ENCODE measurements at regions not wholly inside any gene's neighbourhood (a gene's known extent, or its start where the extent isn't known, plus 50 kb on each side); places are given as distances from the start of the nearest gene placed in this dataset.
A peak's percentile ranks its signal among the peaks of the same experiment; 100 is the strongest.

DNA sequence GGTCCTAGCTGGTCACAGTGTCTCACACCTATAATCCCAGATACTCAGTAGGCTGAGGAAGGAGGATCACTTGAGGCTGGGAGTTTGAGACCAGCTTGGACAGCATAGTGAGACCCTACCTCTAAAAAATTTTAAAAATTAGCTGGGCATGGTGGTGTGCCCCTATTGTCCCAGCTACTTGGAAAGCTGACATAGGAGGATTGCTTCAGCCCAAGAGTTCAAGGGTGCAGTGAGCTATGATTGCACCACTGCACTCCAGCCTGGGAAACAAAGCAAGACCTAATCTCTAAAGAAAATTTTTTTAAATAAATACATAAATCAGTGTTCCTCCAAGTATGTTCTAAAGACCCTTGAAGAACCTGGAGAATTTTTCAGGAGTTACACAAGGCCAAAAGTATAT is 50.6 kb upstream of the GNAO1 start:
- DNase-seq (ENCODE audit: low spot score): no peak

DNA sequence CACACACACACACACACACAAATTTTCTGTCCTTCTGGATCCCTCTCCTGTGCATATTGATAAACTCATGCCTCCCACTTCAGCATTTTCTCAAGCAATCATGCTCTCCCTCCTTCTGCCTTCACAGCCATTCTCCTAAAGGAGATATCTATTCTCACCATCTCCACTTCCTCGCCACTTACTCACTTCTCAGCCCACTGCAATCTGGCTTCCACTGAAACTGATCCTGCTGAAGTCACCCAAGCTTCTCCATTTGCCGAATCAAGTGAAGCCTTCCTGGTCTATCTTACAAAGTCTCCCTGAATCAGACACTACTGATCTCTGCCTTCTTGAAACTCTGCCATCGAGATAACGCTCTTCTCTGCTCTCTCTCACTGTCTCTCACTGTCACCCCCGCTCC is 54.0 kb upstream of the GNAO1 start:
- no peak for DNase-seq (ENCODE audit: low spot score)

DNA sequence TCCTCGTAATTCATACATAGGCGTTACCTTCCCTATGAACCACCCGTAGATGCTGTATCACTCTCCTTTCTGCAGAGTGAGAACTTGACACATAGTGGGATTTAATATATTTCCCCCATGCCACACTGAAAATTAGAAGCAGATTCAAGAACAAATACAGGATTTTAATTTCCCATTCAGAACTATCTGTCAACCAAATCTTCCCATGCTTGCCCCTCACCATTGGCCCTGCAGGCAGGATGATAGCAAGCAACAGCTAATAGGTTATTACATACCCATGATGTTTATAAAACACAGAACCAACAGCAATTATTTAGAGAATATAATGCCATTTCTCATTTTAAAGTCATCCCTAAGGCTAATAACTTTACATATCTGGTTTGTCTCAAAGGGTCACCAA is 55.0 kb upstream of the GNAO1 start:
- no peak for DNase-seq (ENCODE audit: low spot score)

DNA sequence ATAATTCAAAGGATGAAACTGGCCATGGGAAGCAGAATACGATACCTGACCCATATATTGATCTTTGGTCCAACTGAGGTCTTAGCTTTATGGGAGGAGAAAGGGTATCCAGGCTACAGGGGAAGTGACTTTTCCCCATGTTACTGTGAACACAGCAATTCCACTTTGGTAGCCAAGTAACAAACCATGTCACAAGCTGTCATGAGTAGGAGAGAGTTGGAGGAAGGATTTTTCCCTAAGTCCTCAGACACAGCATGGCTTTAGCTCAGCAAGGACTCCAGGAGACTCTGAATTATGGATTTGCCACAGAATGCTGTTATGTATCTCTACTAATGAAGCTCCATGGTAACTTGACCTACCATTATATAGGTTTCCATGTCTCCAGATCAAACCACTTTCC is 56.5 kb upstream of the GNAO1 start:
- no peak for DNase-seq (ENCODE audit: low spot score)

DNA sequence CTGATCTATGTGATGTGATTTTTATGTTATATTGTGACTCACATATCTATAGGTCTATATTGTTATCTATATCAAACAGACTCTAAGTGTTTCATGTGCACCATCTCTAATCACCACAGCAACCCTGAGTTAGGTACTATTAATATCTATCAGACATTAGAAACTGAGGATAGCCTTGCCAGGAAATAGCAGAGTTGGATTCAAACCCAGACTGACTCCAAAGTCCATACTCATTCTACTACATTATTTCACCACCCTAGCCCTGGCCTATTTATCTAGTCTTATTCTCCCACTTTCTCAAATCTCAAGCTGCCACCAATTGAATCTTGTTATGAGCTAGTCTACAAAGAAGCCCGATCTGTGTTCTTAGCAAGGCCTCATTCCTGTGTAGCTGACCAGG is 65.4 kb upstream of the GNAO1 start:
- no peak for DNase-seq (ENCODE audit: low spot score)

DNA sequence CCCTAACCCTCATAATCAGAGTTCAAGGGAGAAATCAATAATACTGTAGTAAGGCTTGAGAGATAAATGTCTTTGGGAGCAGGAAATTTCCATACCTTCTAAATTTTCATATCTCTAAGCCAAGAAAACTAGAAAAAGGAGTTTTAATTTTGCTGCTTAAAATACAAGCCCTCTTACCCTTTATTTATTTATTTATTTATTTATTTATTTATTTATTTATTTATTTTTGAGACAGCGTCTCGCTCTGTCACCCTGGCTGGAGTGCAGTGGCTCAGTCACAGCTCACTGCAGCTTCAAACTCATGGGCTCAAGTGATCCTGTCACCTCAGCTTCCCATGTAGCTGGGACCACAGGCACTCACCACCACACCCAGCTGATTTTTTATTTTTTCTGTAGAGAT is 69.0 kb upstream of the GNAO1 start:
- DNase-seq (ENCODE audit: low spot score): no peak

DNA sequence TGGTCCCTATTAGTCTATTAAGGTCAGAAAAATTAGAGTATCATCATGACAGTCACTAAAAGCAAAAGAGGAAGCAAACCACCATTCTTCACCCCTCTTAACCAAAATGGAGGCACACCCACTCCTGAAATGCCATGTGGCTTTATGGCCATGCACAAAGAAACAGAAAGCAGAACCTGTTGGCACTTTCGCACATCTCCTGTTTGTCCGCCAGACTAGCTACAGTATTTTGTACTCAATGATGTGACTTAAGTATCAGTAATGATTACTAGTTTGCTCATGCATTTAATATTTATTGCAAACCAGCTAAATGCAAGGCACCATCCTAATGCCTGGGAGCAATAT is 70.2 kb upstream of the GNAO1 start:
- no peak for DNase-seq (ENCODE audit: low spot score)

DNA sequence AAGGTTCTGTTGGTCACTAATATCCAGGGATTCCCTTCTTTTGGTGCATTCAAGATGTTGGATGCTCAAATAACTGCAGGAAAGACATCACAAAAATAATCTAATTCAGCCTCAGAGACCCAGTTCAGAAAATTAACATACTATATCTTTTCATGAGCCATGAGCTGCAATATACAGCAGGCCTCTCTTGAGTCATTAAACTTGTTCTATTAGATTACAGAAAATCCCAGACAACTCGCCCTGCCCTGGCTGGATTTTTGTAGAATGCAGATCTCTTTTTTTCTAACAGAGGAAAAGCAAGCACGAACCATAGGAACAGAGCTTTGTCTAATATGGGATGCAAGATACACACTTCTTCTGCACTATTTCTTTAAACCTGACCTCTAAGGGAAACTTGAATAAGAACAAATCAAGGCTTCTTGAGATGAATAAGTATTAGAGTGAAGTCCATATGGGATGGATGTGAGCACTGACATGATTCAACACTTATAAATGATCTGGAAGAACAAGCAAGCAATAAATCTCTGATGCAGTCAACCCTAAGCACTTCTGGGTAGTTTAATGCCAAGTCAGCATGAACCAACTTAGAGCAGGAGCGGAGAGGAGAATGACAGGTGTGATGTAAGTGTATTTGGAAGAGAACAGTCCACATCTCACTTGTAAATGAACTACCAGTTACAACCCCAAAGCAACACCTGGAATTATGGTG is 70.7 kb upstream of the GNAO1 start:
- no peak for DNase-seq (ENCODE audit: low spot score)

DNA sequence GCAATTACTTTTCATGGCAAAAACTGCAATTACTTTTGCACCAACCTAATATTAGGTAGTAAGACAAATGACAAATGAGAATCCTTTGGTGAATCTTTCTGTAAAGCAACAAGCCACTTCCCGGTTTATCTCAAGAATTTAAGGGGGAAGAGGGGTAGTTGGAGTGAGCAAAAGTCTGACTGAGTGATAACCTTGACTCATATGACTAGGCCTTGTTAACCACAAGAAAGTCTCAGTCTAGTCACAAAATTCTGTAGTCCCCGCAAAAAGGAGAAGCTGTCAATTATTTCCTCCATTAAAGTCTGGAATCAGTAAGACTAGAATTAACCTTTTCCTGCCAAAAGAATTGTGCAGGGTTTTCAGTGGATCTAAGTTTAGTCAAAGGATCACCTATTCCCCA is 72.2 kb upstream of the GNAO1 start:
- no peak for DNase-seq (ENCODE audit: low spot score)

DNA sequence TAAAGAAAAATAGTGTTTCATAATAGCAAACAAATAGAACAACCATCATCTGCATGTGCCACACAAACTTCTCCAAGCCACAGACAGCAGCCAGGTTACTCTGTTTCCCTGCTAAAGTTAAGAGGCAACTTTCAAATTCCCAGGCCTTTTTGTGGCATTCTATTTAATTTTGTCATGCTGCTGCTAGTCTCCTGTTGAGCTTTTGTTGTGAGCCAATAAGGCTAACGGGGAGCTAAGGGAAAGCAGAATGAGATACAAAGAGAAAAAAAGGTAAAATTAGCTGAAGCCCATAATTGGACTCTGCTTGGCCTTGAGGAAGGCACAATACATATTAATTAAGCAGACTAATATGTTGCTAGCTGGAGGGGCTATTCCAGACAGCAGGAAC is 74.7 kb upstream of the GNAO1 start:
- no peak for DNase-seq (ENCODE audit: low spot score)

DNA sequence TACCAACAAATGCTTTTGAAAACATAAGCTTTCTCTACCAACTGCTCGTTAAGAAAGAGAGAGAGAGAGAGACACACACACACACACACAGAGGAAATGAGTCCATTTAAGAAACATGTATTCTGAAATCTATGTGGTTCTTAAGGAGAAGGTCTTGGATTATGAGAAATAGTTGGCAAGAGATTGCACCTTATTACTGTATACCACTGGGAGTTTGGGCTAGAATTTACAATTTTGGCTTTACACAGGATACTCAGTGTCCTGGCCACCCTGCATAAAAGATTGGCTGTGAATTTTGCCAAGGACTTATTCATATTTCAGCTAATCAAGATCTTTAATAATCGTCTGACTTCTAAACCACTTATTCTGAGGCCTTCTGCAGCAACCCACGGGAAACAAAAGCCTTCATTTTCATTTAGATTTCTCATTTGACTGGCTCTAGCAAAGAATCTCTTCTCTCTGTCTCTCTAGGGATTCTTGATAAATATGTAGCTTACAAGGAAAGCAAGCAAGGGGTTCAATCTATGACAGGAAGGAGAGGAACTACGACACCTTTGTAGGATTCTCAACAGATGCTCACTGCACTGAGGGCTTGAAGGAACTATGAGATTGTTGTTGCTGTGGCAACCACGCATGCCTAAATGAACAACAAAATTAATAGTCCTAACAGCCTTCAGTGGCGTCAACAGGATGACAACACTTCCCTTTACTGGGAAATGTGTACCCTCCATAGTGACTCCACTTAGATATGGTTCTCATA is 75.3 kb upstream of the GNAO1 start:
- no peak for DNase-seq (ENCODE audit: low spot score)

DNA sequence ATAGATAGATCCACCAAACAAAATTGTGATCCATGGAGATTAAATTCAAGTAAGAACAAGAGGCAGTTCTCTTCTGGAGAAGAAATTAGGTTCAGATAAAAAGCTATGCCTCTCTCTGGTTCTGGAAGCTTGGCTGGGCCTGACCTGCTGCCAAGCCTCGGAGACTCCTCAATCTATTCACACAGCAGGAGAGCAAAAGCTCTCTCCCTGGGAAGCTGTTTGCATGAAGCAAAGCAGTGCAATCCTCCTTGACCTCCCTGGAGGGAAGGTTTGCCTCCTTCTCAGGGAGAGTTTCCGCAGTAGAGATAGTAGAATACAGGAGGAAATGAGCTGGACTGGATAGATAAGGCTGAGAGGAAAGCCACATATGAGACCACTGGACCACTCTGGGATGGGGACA is 78.1 kb upstream of the GNAO1 start:
- no peak for DNase-seq (ENCODE audit: low spot score)

DNA sequence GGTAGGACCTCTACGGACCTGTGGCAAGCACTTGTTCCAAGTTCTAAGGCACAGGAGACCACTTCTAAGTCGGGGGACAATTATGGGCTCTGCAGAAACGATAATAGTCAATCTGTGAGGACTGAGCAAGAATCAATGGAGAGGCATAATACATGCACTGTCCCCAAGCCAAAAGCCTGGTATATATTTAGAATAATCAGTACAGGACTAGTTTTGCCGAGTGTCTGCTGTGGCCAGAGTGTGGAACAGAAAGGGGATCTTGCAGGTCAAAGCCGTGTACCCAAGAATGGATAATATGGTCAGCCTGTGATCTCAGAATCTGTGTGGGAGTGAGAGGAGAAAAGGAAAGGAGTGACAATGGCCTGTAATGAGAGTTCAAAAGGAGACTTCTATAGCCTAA is 80.2 kb upstream of the GNAO1 start:
- no peak for DNase-seq (ENCODE audit: low spot score)

DNA sequence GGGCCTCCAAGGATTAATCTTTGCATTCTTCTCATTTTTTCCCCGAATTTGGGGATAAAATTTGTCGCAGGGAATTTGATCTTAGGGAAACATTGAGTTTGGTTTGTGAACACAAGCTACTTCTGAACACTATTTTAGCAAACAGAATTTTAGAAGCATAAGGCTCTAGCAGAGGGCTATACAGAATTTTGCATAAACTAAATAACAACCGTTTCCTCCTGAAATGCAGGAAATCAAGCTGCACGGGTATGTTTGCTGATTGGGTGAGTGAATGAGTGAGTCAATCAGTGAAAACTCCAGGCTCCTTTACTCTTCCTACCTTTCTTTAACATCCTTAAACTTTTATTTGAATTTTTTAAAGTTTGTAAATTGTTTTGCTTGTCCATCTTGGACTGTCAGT is 81.3 kb upstream of the GNAO1 start:
- no peak for DNase-seq (ENCODE audit: low spot score)

DNA sequence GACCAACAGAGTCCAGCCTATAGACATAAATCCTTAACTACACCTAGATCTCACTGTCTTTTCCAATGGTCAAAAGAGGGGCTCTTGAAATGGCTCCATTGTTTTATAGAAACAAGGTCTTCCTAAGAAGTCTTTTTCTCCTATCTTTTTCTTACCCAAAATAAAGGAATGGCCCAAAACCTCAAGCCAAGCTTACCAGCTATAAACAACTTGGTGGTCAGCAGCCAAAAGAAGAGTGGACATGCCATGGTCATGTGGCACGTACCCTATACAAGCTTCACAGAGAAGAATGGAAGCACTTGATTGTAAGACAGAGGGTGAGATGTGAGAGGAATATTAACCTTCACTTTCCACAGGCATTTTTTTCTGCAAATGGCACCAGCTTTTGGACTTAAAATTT is 82.1 kb upstream of the GNAO1 start:
- no peak for DNase-seq (ENCODE audit: low spot score)

DNA sequence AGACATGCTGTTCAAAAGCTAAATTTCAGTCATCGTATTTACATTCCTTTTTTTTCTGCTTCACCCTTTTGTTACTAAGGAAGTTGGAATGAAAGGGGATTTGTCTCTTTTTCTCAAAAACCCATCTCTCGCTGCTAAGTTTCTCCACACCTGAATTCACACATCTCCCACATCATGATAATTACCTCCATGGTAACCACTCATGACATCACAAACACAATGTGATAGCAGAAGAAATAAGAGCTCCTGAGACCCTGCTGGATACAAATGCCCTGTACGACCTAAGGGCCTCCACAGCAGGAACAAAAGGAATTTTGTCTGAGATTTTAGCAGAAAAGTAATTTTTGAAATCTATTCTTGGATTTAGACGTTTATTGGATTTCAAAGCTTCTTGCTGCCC is 82.6 kb upstream of the GNAO1 start:
- no peak for DNase-seq (ENCODE audit: low spot score)

DNA sequence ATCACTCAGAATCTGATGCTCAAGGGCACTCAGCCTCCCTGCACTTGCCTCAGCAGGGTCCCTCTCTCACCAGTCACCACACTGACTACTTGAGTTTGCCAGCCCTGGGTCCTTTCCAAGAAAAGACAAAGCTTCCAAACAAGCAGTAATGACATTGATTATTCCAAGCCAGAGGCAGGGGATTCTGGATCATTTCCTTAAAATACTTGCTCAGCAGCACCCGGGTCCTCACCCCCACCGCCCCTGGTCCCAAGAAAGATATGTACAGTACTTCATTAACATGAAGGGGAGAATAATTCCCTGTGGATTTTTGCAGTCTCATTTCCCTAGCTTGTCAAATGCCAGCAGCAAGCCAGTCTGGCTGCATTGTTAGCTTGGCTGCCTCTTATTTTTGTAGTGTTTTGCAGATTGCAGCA is 83.2 kb upstream of the GNAO1 start:
- no peak for DNase-seq (ENCODE audit: low spot score)

DNA sequence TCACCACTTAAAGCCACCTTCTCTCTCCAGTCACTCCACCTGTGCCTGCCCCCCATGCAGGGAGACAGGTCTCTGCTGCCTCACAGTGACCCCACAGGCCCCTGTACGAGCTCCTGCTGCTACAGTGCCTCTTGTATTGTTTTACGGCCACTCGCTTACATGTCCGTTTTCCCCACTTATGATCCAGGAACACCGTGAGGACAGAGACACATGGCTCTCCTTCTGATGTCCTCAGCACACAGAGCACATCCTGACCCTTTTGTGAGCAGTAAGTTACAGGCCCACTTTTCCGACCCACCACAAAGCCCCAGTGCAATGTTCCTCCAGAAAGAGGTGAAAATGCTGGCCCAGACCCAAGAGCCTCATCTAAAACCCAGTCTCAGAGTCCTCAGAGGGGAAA is 84.8 kb upstream of the GNAO1 start:
- no peak for DNase-seq (ENCODE audit: low spot score)

DNA sequence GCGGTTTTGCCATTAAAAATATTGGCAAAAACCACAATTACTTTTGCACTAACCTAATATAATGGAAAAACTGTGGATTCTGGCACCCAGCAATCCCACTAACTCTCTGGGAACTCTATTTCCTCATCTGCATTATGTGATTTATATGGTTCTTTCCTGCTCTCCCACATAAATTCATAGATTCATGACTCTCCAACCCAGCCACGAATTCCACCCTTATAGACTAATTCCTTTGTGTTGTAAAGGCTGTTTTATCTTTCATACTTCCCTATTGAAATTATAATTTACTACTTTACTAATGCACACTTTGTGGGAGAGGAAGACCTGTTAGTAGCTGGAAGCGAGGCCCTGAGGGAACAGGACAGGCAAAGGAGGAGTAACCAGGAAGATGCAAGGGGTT is 88.4 kb upstream of the GNAO1 start:
- no peak for DNase-seq (ENCODE audit: low spot score)

DNA sequence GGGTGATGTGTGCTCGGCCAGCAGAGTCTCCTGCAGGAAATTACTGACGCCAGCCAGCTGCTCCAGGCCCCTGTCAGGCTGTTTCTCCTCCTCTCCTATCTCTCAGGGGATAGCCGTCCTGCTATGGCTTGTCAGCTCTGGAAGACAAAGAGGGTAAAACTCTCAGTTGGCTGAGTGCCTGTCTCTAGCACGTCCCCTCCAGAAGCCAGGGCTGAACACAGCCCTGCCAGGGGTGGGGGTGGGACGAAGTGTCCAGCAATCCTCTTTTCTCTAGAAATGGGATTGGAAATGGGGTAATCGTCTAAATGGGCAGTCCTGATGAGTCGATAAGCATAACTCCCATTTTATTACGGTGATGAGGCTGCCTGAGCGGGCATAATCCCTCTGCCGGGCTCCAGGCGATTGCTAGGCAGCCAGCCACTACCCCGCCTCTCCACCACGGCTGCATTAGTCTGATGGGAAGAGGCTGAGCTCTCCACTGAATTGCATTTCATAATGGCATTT is 89.1 kb upstream of the GNAO1 start:
- DNase-seq (ENCODE audit: low spot score): peak; percentile 24

DNA sequence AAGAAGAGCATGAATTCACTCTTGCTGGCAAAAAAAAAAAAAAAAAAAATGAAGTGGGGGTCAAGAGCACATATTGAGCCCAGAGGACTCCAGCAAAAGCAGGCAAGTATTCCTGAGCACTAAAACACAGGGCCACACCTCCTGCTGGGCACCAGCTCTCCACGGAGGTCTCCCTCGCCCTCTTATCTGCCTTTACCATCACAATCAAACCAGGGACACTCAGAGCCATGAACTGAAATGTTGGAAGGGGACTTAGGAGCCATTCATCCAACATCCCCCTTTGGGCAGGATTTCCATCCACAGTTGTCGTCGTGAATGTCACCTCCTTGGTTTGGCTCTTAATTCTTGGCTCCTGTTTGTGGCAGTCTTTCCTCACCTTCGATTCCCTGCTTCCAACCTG is 89.8 kb upstream of the GNAO1 start:
- DNase-seq (ENCODE audit: low spot score): no peak

DNA sequence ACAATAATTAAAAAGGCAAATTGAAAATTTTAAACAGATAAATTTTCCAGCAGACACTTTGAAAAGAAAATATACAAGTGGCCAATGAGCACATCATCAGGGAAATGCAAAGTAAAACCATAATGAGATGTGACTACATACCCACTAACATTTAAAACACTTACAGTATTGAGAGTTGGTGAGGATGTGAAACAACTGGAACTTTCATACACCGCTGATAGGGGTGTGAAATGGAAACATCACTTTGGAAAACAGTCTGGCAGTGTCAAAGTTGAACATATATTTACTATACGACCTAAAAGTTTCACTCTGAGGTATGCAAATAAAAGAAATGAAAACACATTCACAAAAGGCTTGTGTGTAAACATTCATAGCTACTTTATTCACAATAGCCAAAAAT is 94.0 kb upstream of the GNAO1 start:
- no peak for DNase-seq (ENCODE audit: low spot score)

DNA sequence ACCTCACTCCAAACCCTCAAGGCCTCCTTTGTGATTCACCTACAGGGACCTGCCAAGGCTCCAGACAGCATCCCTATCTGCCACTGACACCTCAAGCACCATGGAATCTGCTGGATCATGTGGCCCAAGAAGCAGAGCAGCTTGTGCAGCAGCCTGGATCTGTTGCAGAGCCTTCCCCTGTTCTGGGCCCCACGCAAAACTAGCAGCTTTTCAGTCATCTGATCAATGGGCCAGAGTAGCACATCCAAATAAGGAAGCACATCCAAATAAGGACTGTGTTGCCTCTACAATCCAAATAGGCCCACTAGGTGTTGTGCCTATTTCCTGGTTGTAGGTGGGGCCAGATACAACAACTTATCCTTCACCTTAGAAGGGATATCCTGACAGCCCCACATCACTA is 97.1 kb upstream of the GNAO1 start:
- DNase-seq (ENCODE audit: low spot score): no peak

DNA sequence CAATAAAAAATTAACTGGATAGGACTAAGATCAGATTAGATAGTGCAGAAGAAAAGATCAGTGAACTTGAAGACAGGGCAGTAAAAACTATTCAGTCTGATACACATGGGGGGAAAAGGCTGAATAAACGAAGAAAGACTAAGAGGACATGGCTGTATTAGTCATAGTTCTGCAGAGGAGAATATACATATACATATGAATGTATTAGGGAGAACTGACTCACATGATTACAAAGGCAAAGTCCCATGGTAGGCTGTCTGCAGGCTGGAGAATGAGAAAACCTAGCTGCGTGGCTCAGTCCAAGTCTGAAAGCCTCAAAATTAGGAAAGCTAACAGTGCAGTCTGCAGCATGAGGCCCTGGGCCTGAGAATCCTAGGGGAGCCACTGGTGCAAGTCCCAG is 98.2 kb upstream of the GNAO1 start:
- DNase-seq (ENCODE audit: low spot score): no peak

All from GM03348 (cell line).